ENCODE measurements at regions not wholly inside any gene's neighbourhood (a gene's known extent, or its start where the extent isn't known, plus 50 kb on each side); places are given as distances from the start of the nearest gene placed in this dataset.

- Mint-ChIP-seq H3K4me3 (no peak overlapping the region), H3K4me1 (no peaks in the 10 kb centered on the region), H3K27ac (no peak overlapping the region), H3K9me3 (ENCODE audit: insufficient read depth) (peaks cover 14% of the 10 kb centered on the region), H3K27me3 (no peaks in the 10 kb centered on the region)
- Histone ChIP-seq H3K9me3 (ENCODE audit: control extremely low read depth in 1 of 3, control insufficient read depth in 2 of 3, insufficient read depth in 1 of 3, low read length in 2 of 3) (peaks cover 2 to 14% (median 4%) of the 10 kb centered on the region in 3 donors), H3K36me3 (replicated peaks in 1 of 2; ENCODE audit: control extremely low read depth in 1 of 2, control insufficient read depth in 1 of 2, extremely low read depth in 1 of 2, insufficient read depth in 2 of 2, low read length in 1 of 2) (no peaks in the 10 kb centered on the region), H3K27ac (ENCODE audit: low read length in 2 of 2) (no peak overlapping the region), H2AFZ (ENCODE audit: insufficient read depth, low read depth, low read length, poor library complexity, severe bottlenecking) (no peak overlapping the region), H3K4me3 (ENCODE audit: control extremely low read depth in 1 of 5, extremely low read depth in 1 of 5, insufficient read depth in 1 of 5, low read depth in 2 of 5, low read length in 4 of 5) (no peak overlapping the region), H3K4me1 (ENCODE audit: control insufficient read depth in 2 of 2, insufficient read depth in 2 of 2, low read length in 2 of 2) (no peaks in the 10 kb centered on the region), H3K9ac (ENCODE audit: low read length) (no peak overlapping the region), H4K20me1 (ENCODE audit: control insufficient read depth, insufficient read depth, low read length, poor library complexity, severe bottlenecking) (no peaks in the 10 kb centered on the region), H3K27me3 (replicated peaks in 1 of 4; ENCODE audit: control extremely low read depth in 1 of 4, control insufficient read depth in 3 of 4, insufficient read depth in 4 of 4, low read length in 3 of 4) (no peaks in the 10 kb centered on the region), H3K79me2 (ENCODE audit: control insufficient read depth, insufficient read depth, low read length) (no peaks in the 10 kb centered on the region), H3K4me2 (replicated peaks; ENCODE audit: low read depth, low read length, poor library complexity, severe bottlenecking) (no peak overlapping the region)
- DNase-seq (no peak), ATAC-seq (ENCODE audit: low read depth) (no peak)
- POLR2A ChIA-PET, result no interaction called here
- CTCF ChIA-PET, result no interaction called here
- intact Hi-C loops (cut with micrococcal nuclease), result no loop called here
- TF ChIP-seq EZH2 (IDR thresholded peaks at IDR 0.05; ENCODE audit: borderline replicate concordance, insufficient read depth, low read depth, low read length, poor library complexity, severe bottlenecking) (no peak), CTCF (IDR thresholded peaks at IDR 0.05) (no peak)
These were observed 938.1 kb downstream of the EFNA5 start for GRCh38 chr5:106732624-106733023.

GRCh38 chr5:106730912-106731311 is 939.8 kb downstream of the EFNA5 start:
- H3K79me2 ChIP-seq (ENCODE audit: control insufficient read depth, insufficient read depth, low read length), result no peaks in the 10 kb centered on the region
- Mint-ChIP-seq H3K4me3 (no peak overlapping the region), H3K4me1 (no peaks in the 10 kb centered on the region), H3K27me3 (no peaks in the 10 kb centered on the region), H3K9me3 (ENCODE audit: insufficient read depth) (peaks cover 12% of the 10 kb centered on the region), H3K27ac (no peak overlapping the region)
- no peaks in the 10 kb centered on the region for H4K20me1 ChIP-seq (ENCODE audit: control insufficient read depth, insufficient read depth, low read length, poor library complexity, severe bottlenecking)
- peaks cover 2 to 14% (median 4%) of the 10 kb centered on the region in 3 donors for H3K9me3 ChIP-seq (ENCODE audit: control extremely low read depth in 1 of 3, control insufficient read depth in 2 of 3, insufficient read depth in 1 of 3, low read length in 2 of 3)
- no peak overlapping the region for H3K27ac ChIP-seq (ENCODE audit: low read length in 2 of 2)
- ChIA-PET CTCF (no interaction called here), POLR2A (no interaction called here)
- no peak overlapping the region for H3K4me3 ChIP-seq (ENCODE audit: control extremely low read depth in 1 of 5, extremely low read depth in 1 of 5, insufficient read depth in 1 of 5, low read depth in 2 of 5, low read length in 4 of 5)
- H3K4me2 ChIP-seq (replicated peaks; ENCODE audit: low read depth, low read length, poor library complexity, severe bottlenecking), result no peak overlapping the region
- TF ChIP-seq EZH2 (IDR thresholded peaks at IDR 0.05; ENCODE audit: borderline replicate concordance, insufficient read depth, low read depth, low read length, poor library complexity, severe bottlenecking) (no peak), CTCF (IDR thresholded peaks at IDR 0.05) (no peak)
- H2AFZ ChIP-seq (ENCODE audit: insufficient read depth, low read depth, low read length, poor library complexity, severe bottlenecking), result no peak overlapping the region
- H3K9ac ChIP-seq (ENCODE audit: low read length), result no peak overlapping the region
- intact Hi-C loops (cut with micrococcal nuclease), result no loop called here
- 93% methylated on average over 1 of the region's 1 CpG for WGBS (ENCODE audit: insufficient coverage)
- H3K36me3 ChIP-seq (replicated peaks in 1 of 2; ENCODE audit: control extremely low read depth in 1 of 2, control insufficient read depth in 1 of 2, extremely low read depth in 1 of 2, insufficient read depth in 2 of 2, low read length in 1 of 2), result no peaks in the 10 kb centered on the region
- DNase-seq, result no peak
- no peaks in the 10 kb centered on the region for H3K4me1 ChIP-seq (ENCODE audit: control insufficient read depth in 2 of 2, insufficient read depth in 2 of 2, low read length in 2 of 2)
- no peak for ATAC-seq (ENCODE audit: low read depth)
- H3K27me3 ChIP-seq (replicated peaks in 1 of 4; ENCODE audit: control extremely low read depth in 1 of 4, control insufficient read depth in 3 of 4, insufficient read depth in 4 of 4, low read length in 3 of 4), result no peaks in the 10 kb centered on the region
